ENCODE measurements at regions not wholly inside any gene's neighbourhood (a gene's known extent, or its start where the extent isn't known, plus 50 kb on each side); places are given as distances from the start of the nearest gene placed in this dataset.

DNA sequence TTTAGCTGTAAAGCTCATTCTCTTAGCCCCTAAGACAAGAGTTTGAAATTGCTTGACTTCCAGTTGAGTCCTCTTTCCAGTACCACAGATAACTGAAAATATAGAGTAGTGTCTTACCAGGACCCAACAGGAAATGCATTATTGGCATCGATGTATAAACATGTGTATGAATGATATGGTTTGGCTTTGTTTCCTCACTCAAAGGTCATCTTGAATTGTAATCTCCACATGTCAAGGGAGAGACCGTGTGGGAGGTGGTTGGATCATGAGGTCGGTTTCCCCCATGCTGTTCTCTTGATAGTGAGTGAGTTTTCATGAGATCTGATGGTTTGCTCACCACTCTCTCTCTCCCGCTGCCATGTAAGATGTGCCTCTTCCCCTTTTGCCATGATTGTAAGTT, 745.0 kb downstream of the TMEM182 start:
- TF ChIP-seq, protein P1, sequence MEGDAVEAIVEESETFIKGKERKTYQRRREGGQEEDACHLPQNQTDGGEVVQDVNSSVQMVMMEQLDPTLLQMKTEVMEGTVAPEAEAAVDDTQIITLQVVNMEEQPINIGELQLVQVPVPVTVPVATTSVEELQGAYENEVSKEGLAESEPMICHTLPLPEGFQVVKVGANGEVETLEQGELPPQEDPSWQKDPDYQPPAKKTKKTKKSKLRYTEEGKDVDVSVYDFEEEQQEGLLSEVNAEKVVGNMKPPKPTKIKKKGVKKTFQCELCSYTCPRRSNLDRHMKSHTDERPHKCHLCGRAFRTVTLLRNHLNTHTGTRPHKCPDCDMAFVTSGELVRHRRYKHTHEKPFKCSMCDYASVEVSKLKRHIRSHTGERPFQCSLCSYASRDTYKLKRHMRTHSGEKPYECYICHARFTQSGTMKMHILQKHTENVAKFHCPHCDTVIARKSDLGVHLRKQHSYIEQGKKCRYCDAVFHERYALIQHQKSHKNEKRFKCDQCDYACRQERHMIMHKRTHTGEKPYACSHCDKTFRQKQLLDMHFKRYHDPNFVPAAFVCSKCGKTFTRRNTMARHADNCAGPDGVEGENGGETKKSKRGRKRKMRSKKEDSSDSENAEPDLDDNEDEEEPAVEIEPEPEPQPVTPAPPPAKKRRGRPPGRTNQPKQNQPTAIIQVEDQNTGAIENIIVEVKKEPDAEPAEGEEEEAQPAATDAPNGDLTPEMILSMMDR (conservative IDR thresholded peaks at IDR 0.05; ENCODE audit: control insufficient read depth, insufficient read depth, low read depth, low read length), result no peak
- no peak for DNase-seq (ENCODE audit: low read depth)
- no peak overlapping the region for H3K4me3 ChIP-seq (ENCODE audit: control insufficient read depth, low read depth, low read length)

DNA sequence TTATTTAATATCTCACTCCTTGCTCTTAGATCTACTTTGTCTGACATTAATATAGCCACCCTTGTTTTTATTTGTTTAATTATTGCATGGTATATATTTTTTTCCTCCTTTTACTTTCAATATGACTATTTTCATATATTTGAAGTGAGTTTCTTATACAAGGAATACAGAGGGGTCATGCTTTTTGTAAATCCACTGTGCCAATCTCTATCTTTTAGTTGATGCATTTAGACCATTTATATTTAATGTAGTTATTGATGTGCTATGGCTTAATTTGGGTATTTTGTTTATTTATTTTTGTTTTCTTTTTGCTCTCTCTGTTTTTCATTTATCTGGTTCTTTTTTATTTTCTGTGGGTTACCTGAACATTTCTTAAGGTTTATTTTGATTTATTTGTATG, 750.6 kb downstream of the TMEM182 start:
- DNase-seq (ENCODE audit: low read depth), result no peak

DNA sequence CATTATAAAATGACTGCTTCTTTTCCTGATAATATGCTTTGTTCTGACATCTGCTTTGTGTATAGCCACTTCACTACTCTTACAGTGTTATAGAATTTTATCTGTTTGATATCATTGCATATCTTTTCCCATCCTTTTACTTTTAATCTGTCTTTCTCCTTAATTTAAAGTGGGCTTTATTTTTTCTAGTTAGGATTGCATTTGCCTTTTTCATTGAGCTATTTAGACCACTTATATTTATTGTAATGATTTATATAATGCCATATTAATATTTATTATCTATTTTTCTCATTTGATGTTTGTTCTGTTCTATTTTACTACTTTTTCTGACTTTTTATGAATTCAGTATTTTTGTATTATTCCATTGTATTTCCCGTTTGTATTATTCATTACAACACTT, 758.7 kb downstream of the TMEM182 start:
- no peak overlapping the region for H3K4me3 ChIP-seq (ENCODE audit: control insufficient read depth, low read depth, low read length)
- TF ChIP-seq, protein P1 (conservative IDR thresholded peaks at IDR 0.05; ENCODE audit: control insufficient read depth, insufficient read depth, low read depth, low read length), result no peak

More for the DNA sequence above, 750.6 kb downstream of the TMEM182 start:
- H3K4me3 ChIP-seq (ENCODE audit: control insufficient read depth, low read depth, low read length), result no peak overlapping the region
- TF ChIP-seq, protein P1 (conservative IDR thresholded peaks at IDR 0.05; ENCODE audit: control insufficient read depth, insufficient read depth, low read depth, low read length), result no peak

DNA sequence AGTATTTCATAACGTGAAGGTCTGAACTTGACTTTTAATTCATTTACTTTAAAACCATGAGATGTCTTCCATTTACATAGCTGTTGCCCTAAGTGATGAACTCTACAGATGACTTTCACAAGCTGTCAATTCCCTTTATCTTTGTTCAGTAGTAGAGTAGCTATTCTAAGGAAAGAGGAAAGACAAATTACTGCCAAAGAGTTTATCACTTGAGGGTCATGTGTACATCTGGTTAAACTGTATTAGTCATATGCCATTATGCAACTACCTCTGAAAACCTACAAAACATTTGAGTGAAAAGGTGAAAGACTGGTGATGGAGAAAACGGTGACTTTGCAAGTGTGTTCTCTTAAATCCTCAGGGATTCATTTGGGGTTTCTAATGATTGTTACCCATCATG, 763.9 kb downstream of the TMEM182 start:
- TF ChIP-seq, protein P1 (conservative IDR thresholded peaks at IDR 0.05; ENCODE audit: control insufficient read depth, insufficient read depth, low read depth, low read length), result no peak
- DNase-seq (ENCODE audit: low read depth), result no peak

More for the DNA sequence above, 758.7 kb downstream of the TMEM182 start:
- DNase-seq (ENCODE audit: low read depth), result no peak

DNA sequence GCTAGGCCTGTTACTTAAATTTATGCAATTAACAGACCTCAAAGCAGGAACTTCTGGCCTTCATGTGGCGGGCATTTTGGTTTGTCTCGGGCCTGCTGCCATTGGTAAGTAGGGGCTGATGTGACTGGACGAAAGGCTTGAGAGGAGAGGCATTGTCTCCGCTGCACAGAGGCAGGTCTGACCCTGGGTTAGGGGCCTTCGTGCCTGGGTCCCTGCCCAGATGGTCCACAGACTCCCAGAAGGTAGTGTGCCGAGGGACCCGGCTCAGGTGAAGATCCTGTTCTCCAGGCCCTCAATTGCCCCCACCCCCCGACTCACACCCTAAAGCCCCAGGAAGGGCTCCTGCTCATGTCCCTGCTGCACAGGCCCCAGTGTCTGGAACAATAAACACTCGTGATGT, 764.9 kb downstream of the TMEM182 start:
- no peak overlapping the region for H3K4me3 ChIP-seq (ENCODE audit: control insufficient read depth, low read depth, low read length)
- no peak for DNase-seq (ENCODE audit: low read depth)
- TF ChIP-seq, protein P1 (conservative IDR thresholded peaks at IDR 0.05; ENCODE audit: control insufficient read depth, insufficient read depth, low read depth, low read length), result no peak

More for the DNA sequence above, 763.9 kb downstream of the TMEM182 start:
- no peak overlapping the region for H3K4me3 ChIP-seq (ENCODE audit: control insufficient read depth, low read depth, low read length)

DNA sequence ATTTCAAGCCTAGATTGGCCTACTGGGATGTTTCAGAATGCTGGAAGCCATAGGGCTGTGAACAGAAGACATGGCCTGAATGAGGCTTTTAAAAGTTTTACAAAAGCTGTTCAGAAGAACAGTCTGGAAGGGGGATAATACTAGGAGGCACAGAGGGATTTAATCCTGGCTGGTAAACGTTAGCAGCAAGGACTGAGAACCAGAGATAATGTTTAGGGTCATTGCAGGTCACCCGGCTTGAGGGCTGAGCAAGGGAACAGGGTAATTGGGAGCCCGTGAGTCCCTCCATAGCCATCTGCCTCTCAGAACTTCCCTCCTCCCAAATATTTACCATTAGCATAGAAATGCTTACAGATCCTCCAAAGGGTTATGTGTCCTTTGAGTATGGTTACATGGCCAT, 765.4 kb downstream of the TMEM182 start:
- no peak for DNase-seq (ENCODE audit: low read depth)
- TF ChIP-seq, protein P1 (conservative IDR thresholded peaks at IDR 0.05; ENCODE audit: control insufficient read depth, insufficient read depth, low read depth, low read length), result no peak
- H3K4me3 ChIP-seq (ENCODE audit: control insufficient read depth, low read depth, low read length), result no peak overlapping the region
